HG03064 (cell line): ENCODE measurements at regions not wholly inside any gene's neighbourhood (a gene's known extent, or its start where the extent isn't known, plus 50 kb on each side); places are given as distances from the start of the nearest gene placed in this dataset.
A peak's percentile ranks its signal among the peaks of the same experiment; 100 is the strongest.
"Not testable (repeated sequence)": the region's sequence is repeated elsewhere in the genome, so short reads cannot be mapped to it uniquely, and the experiment has no call there.

ENCODE experiments used
- ATAC-seq: cut with Tn5 transposase; IDR thresholded peaks from one replicate; pipeline ENCODE4 v1.9.1; 2021; ENCODE audit warnings: low read depth; ENCODE audit not compliant: unreplicated experiment

GRCh38 chr6:142016666-142017065, 116.1 kb upstream of the GJE1 start:
- ATAC-seq: not testable (repeated sequence)

GRCh38 chr6:142015463-142015862, 117.3 kb upstream of the GJE1 start:
- ATAC-seq: not testable (repeated sequence)

- no peak for ATAC-seq
These were observed 117.7 kb upstream of the GJE1 start for GRCh38 chr6:142015011-142015410.

DNA sequence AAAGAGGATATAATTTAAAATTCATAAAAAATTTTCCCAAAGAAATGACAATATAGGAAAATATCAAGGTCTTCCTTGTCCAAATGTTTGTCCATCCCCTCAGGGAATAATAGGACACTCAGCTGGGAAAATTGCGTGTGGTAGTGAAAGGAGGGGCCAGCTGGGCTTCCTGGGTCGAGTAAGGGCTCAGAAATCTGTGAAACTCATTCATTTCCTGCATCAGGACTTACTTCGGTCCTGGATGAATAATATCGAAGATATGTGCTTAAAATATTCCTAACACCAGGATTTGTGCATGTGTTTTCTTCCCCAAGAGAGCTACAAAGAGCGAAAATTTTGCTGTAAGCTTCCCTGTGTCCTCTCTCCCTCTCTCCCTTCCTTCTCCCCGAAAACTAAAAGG, 118.2 kb upstream of the GJE1 start:
- no peak for ATAC-seq

DNA sequence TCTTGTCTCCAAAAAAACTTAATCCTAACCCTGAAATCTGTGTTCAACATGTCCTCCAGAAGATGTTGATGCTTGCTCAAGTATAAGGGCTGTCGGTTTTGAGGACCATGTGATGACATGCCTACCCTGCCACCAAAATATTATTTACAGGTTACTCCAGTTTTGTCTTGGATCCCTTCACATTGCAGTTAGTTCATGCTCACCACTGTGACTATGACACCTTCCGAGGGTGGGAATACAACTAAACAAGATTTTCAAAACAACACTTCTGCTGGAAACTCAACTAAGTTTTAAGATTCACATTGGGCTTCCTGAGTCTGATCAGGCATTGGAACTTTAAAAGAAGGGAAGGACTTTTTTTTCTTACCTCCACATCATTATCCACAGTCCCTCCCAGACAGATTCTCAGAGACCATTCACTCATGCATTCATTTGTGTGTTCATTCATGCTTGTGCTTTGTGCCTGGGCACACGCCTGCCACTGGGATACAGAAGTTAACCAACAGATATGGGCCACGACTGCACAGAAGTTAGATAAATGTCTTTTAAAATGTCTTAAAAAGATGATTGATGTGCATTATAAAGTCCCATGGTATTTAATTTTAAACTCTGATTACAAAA, 118.7 kb upstream of the GJE1 start:
- no peak for ATAC-seq

DNA sequence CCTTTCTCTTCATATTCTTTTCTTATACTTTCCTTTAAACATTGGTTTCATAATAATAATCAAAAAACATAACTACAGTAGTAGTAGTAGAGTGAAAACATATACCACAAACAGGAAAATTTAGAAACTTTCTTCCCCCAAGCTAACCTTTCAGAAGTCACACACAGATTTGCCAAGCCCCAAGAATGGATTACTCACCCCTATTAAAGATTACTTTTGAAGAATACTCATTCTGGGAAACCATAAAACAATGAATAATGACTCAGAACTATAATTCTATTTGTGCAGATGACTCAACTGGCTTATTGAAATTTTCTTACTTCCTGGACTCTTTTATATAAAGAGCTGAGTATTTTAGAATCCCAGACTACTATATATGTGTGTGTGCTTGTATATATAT, 119.4 kb upstream of the GJE1 start:
- ATAC-seq: peak; percentile 88

DNA sequence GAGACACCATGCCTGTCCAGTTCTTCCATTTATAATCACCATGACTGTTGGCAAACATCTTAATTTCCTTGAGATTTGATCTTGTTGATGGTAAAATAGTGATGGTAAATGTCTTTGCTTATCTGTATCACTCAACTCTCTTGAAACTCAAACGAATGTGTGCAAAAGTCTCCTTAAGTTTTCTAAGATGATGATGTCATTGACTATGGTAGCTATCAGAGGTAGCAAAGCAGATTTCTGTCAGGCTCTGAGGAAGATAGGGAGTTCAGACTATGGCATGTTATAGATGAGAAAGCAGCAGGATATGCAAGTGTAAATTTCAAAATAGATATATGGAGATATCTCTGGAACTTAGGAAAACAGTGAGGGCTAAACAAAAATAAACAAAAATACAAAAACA, 121.0 kb upstream of the GJE1 start:
- no peak for ATAC-seq

GRCh38 chr6:142011156-142011555, 121.6 kb upstream of the GJE1 start:
- no peak for ATAC-seq

- ATAC-seq: no peak
These were observed 123.1 kb upstream of the GJE1 start for GRCh38 chr6:142009647-142010046.

DNA sequence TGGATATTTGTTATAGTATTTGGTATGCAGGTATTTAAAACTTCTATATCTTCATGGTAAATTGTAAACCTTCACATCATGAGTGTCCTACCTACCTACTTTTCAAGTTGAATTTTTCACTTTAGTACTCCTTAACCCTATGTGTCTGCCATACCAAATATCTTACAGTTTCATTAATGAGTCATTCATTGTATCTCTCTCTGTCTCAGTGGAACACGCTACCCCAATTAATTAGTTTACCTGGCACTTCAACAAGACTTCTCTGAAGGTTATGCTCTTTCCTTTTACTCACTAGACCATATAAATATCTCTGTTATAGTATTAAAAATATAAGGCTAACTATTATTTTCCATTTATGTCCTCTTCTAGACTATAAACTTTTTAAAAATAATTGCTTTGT, 123.9 kb upstream of the GJE1 start:
- no peak for ATAC-seq

DNA sequence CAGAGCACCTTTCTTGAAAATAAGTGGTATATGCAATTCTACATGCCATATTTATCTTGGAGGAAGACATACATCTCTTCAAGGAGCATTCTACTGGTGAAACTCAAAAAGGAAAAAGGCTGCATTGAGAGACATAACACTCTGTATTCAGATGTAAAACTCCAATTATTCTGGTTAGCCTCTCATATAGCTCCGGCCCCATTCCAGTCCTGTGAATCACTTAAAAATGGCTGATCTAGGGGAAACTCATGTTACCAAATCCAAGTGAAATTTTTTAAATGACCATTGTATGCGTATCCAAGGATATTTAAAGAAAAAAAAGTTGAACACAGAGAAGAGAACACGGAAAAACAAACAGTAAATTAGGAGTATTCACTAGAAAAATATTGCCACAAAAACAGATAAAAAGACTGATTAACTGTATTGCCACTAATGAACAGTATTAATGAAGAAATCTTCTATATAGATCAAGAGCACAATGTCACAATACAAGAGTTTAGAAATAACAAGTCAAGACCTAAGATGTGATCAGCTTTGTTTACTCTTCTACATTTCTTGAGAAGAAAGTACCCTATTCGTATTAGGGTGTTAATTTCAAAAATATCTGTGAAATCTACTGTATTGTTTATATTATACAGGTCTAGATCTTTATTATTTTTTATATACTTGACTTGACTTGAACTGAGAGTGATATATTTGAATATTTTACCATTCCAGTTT, 124.5 kb upstream of the GJE1 start:
- ATAC-seq: no peak

DNA sequence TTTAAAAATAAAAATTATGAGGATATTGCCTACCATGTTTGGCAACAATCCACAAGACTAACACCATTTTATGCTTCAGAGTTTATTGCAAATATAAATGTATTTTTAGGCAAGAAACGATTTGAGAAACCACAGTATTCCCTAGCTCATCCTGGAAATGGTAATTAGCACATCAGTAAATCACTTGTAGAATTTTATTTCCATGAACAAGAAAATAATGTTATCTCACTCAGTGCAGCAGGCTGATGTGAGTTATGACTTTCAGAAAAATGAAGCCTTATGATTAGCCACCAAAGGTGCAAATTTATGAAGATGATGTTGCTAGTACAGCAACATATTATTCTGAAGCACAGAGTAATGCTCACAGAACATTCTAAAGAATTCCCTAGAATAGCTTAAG, 127.7 kb upstream of the GJE1 start:
- no peak for ATAC-seq

GRCh38 chr6:142002825-142003405, 129.8 kb upstream of the GJE1 start:
- no peak for ATAC-seq

DNA sequence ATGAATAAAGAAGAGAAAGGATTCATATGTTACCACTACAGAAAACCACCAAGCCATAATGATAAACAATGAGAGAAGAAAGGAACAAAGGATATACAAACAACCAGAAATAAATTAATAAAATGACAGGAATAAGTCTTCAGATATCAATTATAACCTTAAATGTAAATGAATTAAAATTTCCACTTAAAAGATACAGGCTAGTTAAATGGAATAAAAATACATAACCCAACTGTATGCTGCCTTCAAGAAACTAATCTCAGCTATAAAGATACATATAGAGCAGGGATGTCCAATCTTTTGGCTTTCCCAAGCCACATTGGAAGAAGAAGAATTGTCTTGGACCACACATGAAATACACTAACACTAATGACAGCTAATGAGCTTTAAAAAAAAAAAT, 135.9 kb upstream of the GJE1 start:
- no peak for ATAC-seq

DNA sequence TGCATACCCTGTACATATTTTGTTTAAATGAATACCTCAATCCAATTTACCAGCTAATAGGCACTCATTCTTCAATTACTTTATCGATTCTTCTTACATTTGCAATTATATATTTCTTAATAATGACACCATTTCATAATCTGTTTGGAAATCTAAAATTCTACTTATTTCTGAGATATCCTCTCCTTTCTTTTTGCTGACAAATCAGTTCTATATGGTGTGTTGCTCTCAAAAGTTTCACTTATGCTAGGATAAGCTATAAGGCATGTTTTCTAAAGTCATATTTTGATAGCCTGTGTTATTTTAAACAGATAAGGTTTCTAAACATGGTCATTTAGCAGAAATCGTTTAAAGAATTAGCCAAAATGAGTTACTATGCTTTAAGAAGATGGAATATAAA, 140.6 kb upstream of the GJE1 start:
- no peak for ATAC-seq

DNA sequence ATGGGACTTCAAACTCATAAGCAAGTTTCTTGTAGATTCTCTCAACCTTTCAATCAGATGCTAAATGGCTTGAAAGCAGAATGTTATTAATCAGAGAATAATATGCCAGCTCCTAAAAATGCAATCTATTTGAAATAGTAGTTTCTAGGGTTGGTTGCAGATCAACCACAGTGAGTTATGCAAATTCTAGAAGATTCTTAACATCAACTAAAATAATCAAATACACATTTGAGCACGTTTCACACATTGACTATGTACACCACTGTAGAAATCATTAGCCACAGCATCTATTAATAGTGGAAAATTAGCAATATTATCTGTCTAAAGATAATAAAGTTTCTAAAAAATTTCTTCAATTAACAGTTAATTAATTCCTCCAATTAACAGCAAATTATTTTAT, 141.9 kb upstream of the GJE1 start:
- no peak for ATAC-seq

GRCh38 chr6:141989706-141989959, 143.1 kb upstream of the GJE1 start:
- no peak for ATAC-seq

GRCh38 chr6:141988954-141989705, 143.6 kb upstream of the GJE1 start:
- ATAC-seq: no peak

- no peak for ATAC-seq
These were observed 144.4 kb upstream of the GJE1 start for GRCh38 chr6:141988327-141988726.

- no peak for ATAC-seq
These were observed 146.3 kb upstream of the GJE1 start for GRCh38 chr6:141986457-141986856.

DNA sequence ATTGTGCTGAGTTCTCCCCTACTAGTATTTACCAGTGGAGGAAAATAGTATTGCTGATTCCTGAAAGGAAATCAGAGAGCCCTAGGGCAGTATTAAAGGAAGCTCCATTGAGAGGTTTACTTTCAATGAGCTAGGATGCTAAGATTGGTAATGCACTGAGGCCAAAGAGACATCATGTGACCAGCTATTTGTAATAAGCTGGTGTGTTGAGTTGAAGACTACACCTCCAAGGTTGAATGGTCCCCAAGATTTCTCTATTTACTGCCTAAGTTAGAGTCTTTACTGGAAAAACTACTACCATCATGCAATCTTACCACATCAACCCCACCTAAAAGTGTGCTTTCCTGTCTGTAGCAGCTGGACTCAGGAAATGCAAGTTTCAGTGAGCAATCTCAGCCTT, 151.5 kb upstream of the GJE1 start:
- ATAC-seq: no peak

GRCh38 chr6:141977782-141978181, 154.9 kb upstream of the GJE1 start:
- no peak for ATAC-seq
